HG03442 (cell line): ENCODE measurements at regions not wholly inside any gene's neighbourhood (a gene's known extent, or its start where the extent isn't known, plus 50 kb on each side); places are given as distances from the start of the nearest gene placed in this dataset.
"Not testable (repeated sequence)": the region's sequence is repeated elsewhere in the genome, so short reads cannot be mapped to it uniquely, and the experiment has no call there.

Experiments used
- ATAC-seq: cut with Tn5 transposase; IDR thresholded peaks from one replicate; pipeline ENCODE4 v1.9.1; 2021; ENCODE audit warnings: mild to moderate bottlenecking, moderate library complexity; ENCODE audit not compliant: unreplicated experiment

DNA sequence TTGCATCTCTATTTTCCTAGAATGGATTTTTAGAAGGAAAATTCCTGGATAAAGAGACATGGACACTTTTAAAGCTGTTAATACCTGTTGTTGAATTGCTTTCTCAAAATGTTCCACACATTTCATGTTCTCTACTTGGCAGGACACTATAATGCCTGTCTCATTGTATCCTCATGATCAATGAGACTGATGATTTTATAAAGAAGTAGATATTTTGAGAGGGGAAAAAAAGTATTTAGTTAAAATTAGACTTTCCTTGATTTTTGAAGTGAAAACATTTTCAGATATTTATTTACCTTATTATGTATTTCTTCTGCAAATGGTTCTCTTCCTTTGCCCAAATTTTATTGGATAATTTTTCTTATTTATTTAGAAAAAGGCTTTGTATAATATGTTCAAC is 242.5 kb downstream of the MYCN start:
- ATAC-seq = no peak

DNA sequence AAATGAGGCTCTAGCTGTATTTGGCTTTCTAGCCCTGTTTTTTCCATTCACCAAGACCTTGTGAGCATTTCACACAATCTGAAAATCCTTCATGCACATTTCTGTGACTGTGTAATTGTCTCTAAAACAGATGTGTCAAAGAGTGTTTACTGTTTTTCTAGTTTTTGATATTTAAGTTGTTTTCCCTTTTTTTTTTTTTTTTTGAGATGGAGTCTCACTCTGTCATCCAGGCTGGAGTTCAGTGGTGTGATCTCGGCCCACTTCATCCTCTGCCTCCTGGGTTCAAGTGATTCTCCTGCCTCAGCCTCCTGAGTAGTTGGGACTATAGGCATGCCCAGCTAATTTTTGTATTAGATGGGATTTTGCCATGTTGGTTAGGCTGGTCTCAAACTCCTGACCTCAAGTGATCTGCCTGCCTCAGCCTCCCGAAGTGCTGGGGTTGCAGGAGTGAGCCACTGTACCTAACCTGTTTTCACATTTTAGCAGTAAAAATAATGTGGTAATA is 242.0 kb downstream of the MYCN start:
- ATAC-seq = not testable (repeated sequence)

DNA sequence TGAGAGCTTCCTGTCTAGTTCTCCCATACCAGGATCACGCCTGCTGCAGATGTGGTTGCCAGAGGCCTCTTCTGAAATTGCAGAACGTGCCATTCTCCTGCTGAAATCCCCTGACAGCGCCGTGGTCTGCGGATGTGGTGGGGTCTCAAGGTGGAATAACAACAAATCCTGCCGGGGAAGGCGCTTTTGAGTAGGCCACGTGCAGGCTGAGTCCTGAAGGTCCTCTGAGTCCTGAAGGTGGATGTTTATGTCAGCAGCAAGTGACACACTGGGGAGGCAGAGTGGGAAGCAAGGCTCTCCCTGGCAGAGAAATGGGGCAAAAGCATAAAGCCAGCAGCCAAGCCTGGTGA is 241.4 kb downstream of the MYCN start:
- no peak for ATAC-seq

DNA sequence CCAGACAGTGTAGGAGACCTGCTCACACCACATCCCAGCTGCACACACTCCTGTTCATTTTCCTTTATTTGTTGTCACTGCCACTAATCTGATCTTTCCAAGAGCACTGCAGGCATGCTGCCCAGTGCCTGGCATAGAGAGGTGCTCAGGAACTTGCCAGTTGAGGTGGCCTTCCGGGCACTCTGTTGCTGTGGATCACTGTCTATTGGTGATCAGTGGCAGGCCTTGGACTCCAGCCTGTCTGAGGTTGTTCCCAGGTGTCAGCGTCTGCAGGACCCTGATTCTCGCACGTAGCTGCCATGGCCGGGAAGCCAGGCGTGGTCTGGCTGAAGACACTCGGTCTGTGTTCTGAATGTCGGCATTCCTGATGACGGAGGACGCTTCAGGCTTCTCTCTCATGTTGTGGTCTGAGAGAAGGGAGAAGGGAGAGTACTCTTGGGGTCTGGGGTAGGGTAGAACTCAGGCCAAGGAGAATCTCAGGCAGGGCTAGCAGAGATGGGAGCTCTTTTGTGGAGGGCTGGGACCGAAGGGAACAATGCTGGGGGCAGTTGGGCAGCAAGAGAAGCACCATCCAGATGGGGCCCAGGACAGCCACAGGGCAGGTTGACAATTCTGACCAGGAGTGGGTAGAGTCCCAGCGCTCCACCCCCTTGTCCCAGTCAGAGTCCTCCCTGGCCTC is 240.9 kb downstream of the MYCN start:
- ATAC-seq = no peak

DNA sequence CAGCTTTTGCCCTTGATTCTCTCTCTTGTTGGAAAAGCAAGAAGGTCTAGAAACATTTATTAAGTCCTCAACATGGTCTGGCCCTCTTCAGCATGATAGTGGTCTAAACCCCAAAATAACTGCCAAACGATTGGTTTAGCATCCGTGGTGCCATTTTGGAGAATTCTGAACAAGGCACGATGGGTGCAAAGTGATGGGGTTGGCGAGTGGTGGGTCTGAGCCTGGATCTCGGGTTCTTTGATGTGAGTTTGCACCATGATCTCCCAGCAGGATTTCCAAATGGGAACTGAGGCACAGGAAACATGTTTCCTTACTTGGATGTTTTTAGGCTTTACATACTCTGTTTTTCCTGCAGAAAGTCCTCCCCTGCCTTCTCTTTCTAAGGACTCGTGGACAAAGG is 240.3 kb downstream of the MYCN start:
- ATAC-seq = no peak

DNA sequence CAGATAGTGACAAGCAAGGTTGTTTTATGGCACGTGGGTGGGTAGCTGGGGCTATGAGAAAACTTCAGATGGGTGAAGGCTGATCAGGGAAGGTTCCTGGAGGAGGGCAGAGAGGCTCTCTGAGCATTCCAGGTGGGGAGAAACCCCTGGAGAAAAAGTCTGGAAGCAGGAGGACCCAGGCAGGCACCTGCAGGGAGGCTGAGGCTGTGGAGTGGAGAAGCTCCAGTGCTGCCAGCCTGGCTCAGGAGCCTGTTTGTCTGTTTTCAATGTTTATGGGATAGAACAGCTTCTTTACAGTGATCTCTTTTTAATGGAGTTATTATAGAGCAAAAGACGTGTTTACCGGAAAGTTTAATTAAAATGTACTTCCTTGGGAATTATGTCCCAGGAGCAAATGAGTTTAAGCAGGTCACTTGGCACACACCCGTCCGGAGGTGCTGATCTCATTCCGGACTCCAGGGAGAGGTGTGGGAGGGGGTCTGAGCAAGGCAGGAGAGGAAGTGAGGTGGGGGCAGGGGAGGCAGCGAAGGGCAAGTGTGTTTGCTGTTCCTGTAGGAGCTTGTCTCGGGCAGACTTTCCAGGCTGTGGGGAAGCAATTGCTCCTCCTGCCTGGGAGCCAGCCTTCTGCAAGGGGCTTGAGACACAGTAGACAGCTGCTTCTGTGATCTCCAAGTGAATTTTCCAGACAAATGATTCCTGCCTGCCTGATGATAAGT is 239.5 kb downstream of the MYCN start:
- no peak for ATAC-seq

DNA sequence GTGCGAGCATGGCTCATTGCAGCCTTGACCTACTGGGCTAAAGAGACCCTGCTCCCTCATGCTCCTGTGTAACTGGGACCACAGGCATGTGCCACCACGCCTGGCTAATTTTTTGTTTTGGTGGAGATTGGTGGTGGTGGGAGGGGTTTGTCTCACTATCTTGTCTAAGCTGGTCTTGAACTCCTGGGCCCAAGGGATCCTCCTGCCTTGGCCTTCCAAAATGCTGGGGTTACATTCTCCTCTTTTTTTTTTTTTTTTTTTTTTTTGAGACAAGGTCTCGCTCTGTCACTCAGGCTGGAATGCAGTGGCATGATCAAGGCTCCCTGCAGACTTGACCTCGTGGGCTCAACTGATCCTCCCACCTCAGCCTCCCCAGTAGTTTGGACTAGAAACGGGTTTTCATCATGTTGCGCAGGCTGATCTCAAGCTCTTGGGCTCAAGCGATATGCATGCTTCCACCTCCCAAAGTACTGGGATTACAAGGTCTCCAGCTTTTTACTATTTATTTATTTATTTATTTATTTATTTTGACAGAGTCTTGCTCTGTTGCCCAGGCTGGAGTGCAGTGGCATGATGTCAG is 238.3 kb downstream of the MYCN start:
- no peak for ATAC-seq

DNA sequence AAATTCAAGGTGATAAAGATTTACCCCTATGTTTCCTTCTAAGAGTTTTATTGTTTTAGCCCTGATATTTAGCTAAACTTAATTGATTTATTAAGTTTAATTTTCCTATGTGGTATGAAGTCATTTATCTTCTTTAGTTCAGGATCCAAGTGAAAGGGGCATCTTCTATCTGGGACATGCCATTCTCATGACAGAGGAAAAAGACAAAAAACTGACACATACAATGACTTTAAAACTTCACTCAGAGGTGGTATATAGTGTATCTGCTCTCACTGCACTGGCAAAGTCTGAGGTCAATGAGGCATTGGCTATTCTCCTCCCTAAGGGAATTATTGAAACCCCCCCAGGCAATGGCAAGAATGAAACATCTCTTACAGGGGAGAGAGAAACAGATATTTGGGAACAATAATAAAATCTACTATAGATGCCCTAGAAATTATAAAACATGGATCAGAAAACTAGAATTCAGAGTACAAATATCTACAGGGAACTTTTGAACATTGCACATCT is 237.4 kb downstream of the MYCN start:
- ATAC-seq = no peak

DNA sequence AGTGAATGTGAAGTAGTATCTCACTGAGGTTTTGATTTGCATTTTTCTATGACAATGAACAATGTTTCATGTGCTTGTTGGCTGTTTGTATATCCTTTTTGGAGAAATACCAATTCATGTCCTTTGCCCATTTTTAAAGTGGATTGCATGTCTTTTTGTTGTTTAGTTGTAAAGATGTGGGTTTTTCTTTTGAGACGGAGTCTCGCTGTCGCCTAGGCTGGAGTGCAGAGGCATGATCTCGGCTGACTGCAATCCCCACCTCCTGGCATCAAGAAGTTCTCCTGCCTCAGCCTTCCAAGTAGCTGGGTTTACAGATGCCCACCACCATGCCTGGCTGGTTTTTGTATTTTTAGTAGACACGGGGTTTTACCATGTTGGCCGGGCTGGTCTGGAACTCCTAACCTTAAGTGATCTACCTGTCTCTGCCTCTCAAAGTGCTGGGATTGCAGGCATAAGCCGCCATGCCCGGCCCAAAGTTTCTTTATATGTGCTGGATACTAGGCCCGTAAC is 236.7 kb downstream of the MYCN start:
- no peak for ATAC-seq

DNA sequence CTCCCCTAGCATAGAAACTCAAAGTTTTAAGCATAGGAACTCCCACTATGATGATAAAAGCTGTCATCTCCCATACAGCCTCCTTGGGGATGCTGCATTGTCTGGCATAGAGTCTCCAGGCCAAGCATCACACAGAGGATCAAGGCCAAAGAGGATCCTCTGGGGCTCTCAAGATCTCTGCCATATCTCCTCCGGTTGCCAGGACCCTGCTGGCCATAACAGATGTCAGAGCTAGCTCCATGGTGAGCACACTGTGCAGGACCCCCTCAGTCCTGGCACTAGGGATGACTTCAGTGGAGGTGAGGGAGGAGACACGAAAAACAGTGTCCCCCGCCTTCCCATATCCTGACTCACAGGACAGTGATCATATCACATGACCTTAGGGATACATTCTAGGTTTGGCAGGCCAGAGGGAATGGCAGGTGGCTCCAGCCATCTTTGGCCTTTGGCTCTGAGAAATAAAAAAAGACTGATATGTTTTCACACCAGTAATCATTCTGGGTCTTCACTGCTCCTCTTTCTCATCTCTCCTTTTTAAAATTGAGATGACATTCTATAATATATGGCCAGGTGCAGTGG is 235.0 kb downstream of the MYCN start:
- ATAC-seq = no peak

DNA sequence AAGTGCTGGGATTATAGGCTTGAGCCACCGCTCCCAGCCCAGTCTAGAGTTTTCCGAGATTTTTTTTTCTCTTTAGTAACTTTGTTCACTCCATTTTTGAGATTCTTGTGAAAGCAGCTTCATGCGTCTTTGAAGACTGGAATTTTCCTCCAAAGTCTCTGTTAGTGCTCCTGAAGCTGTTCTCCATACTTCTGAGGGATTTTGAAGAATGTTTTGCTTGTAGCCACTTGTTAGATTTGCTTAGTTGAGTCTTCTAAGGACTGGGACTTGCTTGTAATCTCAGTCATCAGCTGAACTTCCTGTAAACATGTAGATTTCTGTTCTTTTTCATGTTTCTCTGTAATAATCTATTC is 234.3 kb downstream of the MYCN start:
- no peak for ATAC-seq

DNA sequence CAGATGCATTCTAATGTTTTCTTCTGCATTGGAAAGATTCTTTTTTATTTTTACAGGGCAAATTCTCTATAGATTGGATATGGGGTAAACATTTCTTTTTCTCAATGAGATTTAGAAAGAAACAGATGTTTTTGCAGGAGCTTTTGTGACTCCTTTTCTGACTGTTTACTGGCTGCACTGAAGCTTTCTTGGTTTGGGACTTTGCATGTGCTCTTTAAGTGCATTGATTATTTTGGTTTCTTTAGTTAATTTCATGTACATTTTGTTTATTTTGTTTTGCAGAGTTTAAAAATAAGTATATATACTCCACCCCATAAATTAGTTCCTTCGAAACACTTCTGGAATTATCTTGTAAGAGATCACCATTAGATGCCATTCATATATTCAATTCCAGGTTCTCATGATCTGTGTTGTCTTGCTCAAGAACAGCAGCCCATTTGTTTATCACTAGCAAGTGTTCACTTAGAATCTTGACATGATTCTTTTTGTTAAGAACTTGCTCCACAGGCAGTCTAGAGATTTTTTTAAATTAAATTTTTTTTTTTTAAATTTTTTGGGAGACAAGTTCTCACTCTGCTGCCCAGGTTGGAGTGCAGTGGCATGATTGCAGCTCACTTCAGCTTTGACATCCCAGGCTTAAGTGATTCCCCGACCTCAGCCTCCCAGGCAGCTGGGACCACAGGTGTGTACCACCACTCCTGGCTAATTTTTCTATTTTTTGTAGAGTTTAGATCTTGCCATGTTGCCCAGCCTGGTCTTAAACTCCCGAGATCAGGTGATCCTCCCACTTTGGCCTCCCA is 233.7 kb downstream of the MYCN start:
- no peak for ATAC-seq

DNA sequence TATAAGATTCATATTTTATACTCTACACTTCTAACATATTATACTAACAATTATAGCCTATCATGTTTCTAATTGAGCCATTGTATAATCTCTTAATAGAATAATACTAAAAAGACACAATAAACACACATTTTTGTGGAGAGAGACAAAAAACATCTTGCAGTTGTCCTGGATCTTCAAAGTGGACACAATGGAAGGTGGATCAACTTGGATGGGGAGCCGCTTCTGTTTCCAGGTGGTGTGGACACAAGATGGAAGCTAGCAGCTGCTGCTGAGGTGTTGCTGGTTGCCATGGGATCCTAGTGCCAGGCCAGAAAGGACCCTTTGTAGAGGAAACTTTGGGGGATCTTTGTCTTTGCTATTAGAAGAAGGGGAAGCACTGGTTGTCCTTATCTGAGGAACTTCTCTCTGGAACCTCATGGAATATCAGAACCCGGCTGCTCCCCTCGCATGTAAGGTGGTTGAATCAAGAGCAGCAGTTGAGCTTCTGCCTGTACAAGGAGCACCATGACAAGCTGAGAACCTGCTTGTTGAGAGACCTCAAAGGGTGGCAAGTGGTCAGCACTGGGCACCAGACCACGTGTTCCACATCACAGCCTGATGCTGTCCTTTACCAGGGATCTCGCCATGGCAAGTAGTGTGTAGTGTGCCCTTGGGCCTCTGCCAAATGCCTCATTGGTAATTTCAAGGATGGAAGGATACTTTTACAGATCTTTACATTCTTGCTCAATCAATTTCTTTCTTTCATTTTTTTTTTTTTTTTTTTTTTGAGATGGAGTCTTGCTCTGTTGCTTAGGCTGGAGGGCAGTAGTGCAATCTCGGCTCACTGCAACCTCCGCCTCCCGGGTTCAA is 232.2 kb downstream of the MYCN start:
- no peak for ATAC-seq

DNA sequence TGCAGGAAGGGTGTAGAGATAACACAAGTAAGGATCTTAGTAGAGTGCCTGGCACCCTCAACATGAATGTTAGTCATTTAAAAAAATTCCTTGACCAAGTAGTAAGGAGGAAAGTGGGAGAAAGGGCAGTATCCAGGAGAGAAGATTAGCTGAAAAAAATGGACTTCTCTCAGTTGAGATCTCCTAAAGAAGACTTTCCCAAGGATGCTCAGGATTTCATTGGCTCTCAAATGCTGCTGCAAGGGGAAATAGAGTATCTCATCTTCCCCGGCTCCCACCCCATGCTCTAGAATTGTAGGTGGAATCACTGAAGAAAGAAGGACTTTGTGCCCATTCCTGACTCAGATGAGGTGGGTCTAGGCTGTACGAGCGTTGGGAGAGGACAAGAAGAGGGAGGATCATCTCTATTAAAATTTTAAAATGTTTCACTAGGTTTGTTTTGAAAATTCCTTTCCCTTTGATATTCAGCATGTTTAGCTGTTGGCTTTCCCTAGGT is 231.1 kb downstream of the MYCN start:
- ATAC-seq = no peak

DNA sequence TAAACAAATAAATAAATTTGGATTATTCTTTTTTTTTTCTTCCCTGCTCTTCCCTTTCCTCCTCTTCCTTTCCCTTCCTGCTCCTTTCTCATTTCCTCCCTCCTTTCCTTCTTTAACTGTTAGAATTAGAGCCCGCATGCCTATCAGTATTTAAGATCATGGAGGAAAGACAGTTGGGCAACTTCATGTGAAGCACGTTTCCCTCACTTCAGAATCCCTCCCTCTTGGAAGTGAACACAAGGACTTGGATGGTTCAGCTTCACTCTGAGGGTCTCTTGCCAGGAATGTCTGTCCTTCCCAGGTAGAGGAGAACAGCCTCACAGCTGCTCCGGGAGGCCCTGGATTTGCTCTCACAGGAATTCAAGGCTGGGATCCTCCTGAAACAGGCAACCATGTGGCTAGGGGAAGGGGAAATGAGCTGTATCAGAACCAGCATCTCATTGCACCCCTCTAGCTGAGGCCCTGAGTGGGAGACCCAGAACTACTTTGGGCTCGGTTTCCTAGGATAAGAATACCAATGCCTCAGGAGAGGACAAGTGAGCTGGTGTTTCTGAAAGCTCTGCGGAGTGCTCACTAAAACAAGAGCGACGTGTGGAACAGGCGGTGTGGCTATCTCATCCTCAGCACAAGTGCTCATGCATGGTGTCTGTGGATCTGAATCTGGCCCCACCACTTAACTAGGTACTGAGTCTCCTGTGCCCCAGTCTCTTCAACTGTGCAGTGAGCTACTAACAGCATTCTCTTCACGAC is 230.5 kb downstream of the MYCN start:
- no peak for ATAC-seq

DNA sequence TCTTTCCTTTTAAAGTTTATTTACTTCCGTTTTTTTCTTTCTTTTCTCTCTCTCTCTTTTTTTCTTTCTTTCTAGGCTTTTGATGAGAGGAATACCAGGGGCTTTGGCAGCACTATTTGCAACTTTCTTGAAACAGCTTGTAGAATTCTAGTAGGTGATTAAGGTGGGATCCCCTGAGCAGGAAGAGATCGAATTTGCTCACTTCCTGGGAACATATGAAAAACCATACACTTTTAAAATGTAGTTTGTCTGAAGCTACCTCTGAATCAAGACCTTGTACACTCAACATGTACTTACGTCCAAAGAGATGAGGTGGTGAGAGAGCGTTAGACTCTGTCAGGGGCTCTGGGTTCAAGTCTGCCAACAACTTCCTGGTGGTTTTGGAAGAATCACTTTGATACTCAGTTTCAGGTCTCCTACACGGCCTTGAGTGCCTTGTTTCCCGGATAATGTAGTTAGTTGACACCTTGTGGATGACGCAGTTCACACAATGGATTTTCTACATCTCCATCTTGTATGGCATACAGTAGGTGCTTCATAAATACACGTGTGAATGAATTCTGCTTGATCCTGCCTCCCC is 229.1 kb downstream of the MYCN start:
- no peak for ATAC-seq

DNA sequence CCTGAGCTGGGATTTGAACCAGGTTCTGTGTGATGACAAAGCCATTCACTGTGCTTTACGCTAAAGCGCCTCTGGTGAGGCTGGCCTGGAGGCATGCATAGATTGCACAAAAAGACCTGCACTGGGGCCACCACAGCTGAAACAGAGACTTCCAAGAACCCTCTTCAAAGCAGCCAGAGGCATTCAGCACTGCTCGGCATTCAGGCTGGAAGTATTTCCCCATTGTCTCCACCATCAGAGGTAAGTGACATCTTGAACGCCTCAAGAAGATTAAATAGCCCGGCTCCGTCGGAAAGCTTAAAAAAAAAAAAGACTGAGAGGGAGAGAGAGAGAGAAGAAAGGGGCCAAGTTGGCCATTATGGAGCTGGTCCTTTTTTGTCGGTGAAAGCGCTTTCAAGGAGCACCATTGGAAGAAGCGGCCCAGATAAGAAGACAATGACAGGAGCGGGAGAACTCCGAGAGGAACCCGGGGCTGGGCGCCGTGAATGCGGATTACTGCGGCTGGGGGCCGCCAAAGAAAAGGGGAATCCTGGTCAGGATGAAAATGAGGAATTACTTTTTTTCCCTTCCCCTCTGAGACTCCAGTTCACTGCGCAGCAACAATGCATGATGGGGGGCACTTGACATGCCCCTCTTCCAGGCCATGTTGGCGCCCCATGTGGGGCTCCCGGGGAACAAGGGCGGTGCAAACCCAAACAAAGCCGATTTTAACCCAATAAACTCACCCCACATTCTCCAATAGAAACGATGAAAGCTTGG is 228.3 kb downstream of the MYCN start:
- no peak for ATAC-seq

DNA sequence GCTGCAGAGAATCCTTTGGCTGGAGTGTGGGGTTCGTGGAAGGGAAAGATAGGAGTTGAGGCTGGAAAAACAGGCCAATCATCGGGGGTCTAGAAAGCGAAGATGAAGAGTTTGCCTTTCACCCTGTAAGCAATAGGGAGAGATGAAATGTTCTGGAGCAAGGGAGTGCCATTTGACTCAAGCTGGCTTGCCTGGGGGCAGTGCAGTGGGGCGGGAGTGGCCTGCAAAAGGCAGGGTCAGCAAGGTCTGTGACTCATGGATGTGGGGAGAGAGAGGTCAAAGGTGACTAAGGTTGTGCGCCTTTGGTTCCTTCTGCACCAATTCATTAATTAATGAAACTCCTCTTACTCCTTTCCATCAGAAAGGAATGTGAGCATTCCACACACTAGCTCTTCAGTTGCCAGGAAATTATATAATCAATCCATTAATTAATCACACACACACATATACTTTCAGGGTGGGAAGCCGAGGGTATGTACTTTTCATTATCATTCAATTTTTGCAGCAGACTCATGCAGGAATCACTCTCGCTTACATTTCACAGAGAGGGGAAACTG is 227.6 kb downstream of the MYCN start:
- ATAC-seq = no peak
